ENCODE measurements at regions not wholly inside any gene's neighbourhood (a gene's known extent, or its start where the extent isn't known, plus 50 kb on each side); places are given as distances from the start of the nearest gene placed in this dataset.
"Not testable (repeated sequence)": the region's sequence is repeated elsewhere in the genome, so short reads cannot be mapped to it uniquely, and the experiment has no call there.

- DNase-seq (ENCODE audit: low spot score); H3K9me3 ChIP-seq (ENCODE audit: low read length); H3K27ac ChIP-seq (ENCODE audit: extremely low read length, insufficient read depth, low read length); H2AFZ ChIP-seq (ENCODE audit: low read length); H3K36me3 ChIP-seq (replicated peaks in 1 of 2; ENCODE audit: control insufficient read depth in 1 of 2, insufficient read depth in 2 of 2, low read length in 2 of 2); H4K20me1 ChIP-seq (ENCODE audit: insufficient read depth, low read length); BruUV-seq (replicated peaks); H3K27me3 ChIP-seq (ENCODE audit: control insufficient read depth in 1 of 2, insufficient read depth in 2 of 2, low read length in 2 of 2); H3K79me2 ChIP-seq (ENCODE audit: insufficient read depth, low read length); intact Hi-C loops (cut with micrococcal nuclease; ENCODE audit: unreplicated experiment); H3K4me1 ChIP-seq (ENCODE audit: insufficient read depth, low read length); CTCF ChIA-PET (ENCODE audit: low intra/inter-chr PET ratio, low total read pairs); in situ Hi-C loops (cut with HindIII; ENCODE audit: extremely low pct_ligation_motif_present, low pct_unique_long_range_greater_than_20kb); POLR2A ChIA-PET: not testable (repeated sequence)
- H3K9ac ChIP-seq (ENCODE audit: insufficient read depth, low read depth, low read length): peak overlapping the region; percentile 56; the same call in 1 of the 2 replicates
- peak; percentile 26; the same call in 1 of the 2 replicates for TF ChIP-seq ZFY (CRISPR knock-in tag; IDR thresholded peaks at IDR 0.05)
- peak; percentile 48; the same call in 1 of the 2 replicates for TF ChIP-seq PHF8 (CRISPR knock-in tag; IDR thresholded peaks at IDR 0.05)
- peak; percentile 40; the same call in 1 of the 2 replicates for TF ChIP-seq ZFX (CRISPR knock-in tag; IDR thresholded peaks at IDR 0.05; ENCODE audit: low read depth)
- peak; percentile 45; the same call in 1 of the 2 replicates for TF ChIP-seq MYPOP (CRISPR knock-in tag; IDR thresholded peaks at IDR 0.05)
- TF ChIP-seq ZNF143 (CRISPR knock-in tag; IDR thresholded peaks at IDR 0.05): peak; percentile 37; the same call in 1 of the 2 replicates
- TF ChIP-seq THAP11 (CRISPR knock-in tag; IDR thresholded peaks at IDR 0.05): peak; percentile 84
- peak; percentile 22; the same call in 1 of the 2 replicates for TF ChIP-seq GABPB1 (CRISPR knock-in tag; IDR thresholded peaks at IDR 0.05)
- TF ChIP-seq, protein P1, sequence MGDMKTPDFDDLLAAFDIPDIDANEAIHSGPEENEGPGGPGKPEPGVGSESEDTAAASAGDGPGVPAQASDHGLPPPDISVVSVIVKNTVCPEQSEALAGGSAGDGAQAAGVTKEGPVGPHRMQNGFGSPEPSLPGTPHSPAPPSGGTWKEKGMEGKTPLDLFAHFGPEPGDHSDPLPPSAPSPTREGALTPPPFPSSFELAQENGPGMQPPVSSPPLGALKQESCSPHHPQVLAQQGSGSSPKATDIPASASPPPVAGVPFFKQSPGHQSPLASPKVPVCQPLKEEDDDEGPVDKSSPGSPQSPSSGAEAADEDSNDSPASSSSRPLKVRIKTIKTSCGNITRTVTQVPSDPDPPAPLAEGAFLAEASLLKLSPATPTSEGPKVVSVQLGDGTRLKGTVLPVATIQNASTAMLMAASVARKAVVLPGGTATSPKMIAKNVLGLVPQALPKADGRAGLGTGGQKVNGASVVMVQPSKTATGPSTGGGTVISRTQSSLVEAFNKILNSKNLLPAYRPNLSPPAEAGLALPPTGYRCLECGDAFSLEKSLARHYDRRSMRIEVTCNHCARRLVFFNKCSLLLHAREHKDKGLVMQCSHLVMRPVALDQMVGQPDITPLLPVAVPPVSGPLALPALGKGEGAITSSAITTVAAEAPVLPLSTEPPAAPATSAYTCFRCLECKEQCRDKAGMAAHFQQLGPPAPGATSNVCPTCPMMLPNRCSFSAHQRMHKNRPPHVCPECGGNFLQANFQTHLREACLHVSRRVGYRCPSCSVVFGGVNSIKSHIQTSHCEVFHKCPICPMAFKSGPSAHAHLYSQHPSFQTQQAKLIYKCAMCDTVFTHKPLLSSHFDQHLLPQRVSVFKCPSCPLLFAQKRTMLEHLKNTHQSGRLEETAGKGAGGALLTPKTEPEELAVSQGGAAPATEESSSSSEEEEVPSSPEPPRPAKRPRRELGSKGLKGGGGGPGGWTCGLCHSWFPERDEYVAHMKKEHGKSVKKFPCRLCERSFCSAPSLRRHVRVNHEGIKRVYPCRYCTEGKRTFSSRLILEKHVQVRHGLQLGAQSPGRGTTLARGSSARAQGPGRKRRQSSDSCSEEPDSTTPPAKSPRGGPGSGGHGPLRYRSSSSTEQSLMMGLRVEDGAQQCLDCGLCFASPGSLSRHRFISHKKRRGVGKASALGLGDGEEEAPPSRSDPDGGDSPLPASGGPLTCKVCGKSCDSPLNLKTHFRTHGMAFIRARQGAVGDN (CRISPR knock-in tag; IDR thresholded peaks at IDR 0.05): peak; percentile 32; the same call in 1 of the 2 replicates
- TF ChIP-seq, protein P2, sequence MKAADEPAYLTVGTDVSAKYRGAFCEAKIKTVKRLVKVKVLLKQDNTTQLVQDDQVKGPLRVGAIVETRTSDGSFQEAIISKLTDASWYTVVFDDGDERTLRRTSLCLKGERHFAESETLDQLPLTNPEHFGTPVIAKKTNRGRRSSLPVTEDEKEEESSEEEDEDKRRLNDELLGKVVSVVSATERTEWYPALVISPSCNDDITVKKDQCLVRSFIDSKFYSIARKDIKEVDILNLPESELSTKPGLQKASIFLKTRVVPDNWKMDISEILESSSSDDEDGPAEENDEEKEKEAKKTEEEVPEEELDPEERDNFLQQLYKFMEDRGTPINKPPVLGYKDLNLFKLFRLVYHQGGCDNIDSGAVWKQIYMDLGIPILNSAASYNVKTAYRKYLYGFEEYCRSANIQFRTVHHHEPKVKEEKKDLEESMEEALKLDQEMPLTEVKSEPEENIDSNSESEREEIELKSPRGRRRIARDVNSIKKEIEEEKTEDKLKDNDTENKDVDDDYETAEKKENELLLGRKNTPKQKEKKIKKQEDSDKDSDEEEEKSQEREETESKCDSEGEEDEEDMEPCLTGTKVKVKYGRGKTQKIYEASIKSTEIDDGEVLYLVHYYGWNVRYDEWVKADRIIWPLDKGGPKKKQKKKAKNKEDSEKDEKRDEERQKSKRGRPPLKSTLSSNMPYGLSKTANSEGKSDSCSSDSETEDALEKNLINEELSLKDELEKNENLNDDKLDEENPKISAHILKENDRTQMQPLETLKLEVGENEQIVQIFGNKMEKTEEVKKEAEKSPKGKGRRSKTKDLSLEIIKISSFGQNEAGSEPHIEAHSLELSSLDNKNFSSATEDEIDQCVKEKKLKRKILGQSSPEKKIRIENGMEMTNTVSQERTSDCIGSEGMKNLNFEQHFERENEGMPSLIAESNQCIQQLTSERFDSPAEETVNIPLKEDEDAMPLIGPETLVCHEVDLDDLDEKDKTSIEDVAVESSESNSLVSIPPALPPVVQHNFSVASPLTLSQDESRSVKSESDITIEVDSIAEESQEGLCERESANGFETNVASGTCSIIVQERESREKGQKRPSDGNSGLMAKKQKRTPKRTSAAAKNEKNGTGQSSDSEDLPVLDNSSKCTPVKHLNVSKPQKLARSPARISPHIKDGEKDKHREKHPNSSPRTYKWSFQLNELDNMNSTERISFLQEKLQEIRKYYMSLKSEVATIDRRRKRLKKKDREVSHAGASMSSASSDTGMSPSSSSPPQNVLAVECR (CRISPR knock-in tag; IDR thresholded peaks at IDR 0.05; ENCODE audit: borderline replicate concordance): 0 out of 2 replicates have a peak, but pooled peaks have one; percentile 18
- H3K4me3 ChIP-seq (replicated peaks in 1 of 3; ENCODE audit: insufficient read depth in 1 of 3, low read depth in 2 of 3, low read length in 3 of 3): peak overlapping the region in 2 of 3 experiments; percentile 63 to 66; a peak in 3 of 6 replicates
- peak overlapping the region; percentile 32; the same call in 1 of the 2 replicates for H3K4me2 ChIP-seq (ENCODE audit: low read depth, low read length)
- peak; percentile 79 for FAIRE-seq
- 9% methylated on average over 11 of the region's 56 CpGs for WGBS (ENCODE audit: low lambda C conversion rate)
- peak; percentile 95 for ATAC-seq
These were observed 92.6 kb upstream of the FAM153A start for GRCh38 chr5:177875013-177875899.
